HepG2 (cell line): ENCODE measurements at regions not wholly inside any gene's neighbourhood (a gene's known extent, or its start where the extent isn't known, plus 50 kb on each side); places are given as distances from the start of the nearest gene placed in this dataset.

ENCODE experiments used
- ATAC-seq: fragments of 200-7000 bp; cut with Tn5 transposase; 3 replicates; pipeline ENCODE4 v1.9.1; 2020; ENCODE audit warnings: mild to moderate bottlenecking, moderate library complexity
- BruUV-seq: library from RNA; stranded (reverse); fragments of 400-500 nt; replicated peaks from 2 replicates; lab custom pipeline; 2021; lab: Mats Ljungman, UMichigan
- CTCF ChIA-PET: fragments of 300-600 bp; formaldehyde crosslinking; extraction: SDS; loops from one replicate; lab custom pipeline; 2021; ENCODE audit warnings: low total read pairs, inconsistent platforms, low intra/inter-chr PET ratio; lab: Yijun Ruan, JAX
- POLR2A ChIA-PET: fragments of 350-600 bp; sonication (Branson Sonifier 250); formaldehyde crosslinking; loops from one replicate; lab custom pipeline; 2020; ENCODE audit warnings: antibody characterized with exemption, inconsistent platforms; lab: Yijun Ruan, JAX
- DNase-seq: peaks from one replicate; pipeline ENCODE4 v3.0.0-alpha.2; 2015; ENCODE audit warnings: low spot score
- FAIRE-seq: peaks from 3 replicates; lab custom pipeline; 2011; peaks lifted over from hg19 to GRCh38; lab: Jason Lieb, UNC
- H2AFZ ChIP-seq: one replicate; pipeline ENCODE4 v1.6.1; 2011; ENCODE audit warnings: low read length, inconsistent platforms
- H3K27ac ChIP-seq: fragments of 300-600 bp; 3 replicates; pipeline ENCODE4 v1.8.0; 2011; ENCODE audit warnings: mixed run types, mild to moderate bottlenecking, mixed read lengths, low read length, inconsistent platforms; ENCODE audit not compliant: insufficient read depth; ENCODE audit errors: extremely low read length
- H3K27me3 ChIP-seq, 2 experiments: fragments of 200-600 bp in 1 of 2; 2 replicates in 1 of 2; 3 replicates in 1 of 2; pipeline versions ENCODE4 v1.6.0 to v1.8.0; 2011; ENCODE audit warnings: low read length in 2 of 2, mild to moderate bottlenecking in 2 of 2, moderate library complexity in 2 of 2, inconsistent platforms in 1 of 2; ENCODE audit not compliant: insufficient read depth in 2 of 2, control insufficient read depth in 1 of 2
- H3K36me3 ChIP-seq, 2 experiments: fragments of 200-600 bp in 1 of 2; replicated peaks in 1 of 2; 2 replicates in 1 of 2; 3 replicates in 1 of 2; pipeline versions ENCODE4 v1.5.1 to v1.8.0; 2011; ENCODE audit warnings: low read length in 2 of 2, inconsistent platforms in 1 of 2; ENCODE audit not compliant: insufficient read depth in 2 of 2, control insufficient read depth in 1 of 2
- H3K4me1 ChIP-seq: 2 replicates; pipeline ENCODE4 v1.5.1; 2012; ENCODE audit warnings: low read length, inconsistent platforms; ENCODE audit not compliant: insufficient read depth
- H3K4me2 ChIP-seq: 2 replicates; pipeline ENCODE4 v1.6.0; 2011; ENCODE audit warnings: low read depth, low read length, inconsistent platforms
- H3K4me3 ChIP-seq, 3 experiments: fragments of 200-600 bp in 1 of 3; sonication (generic), shearing (Covaris generic) in 1 of 3; replicated peaks in 1 of 3; 2 replicates each; pipeline ENCODE4 v1.5.1; 2011 to 2016; ENCODE audit warnings: low read length in 3 of 3, inconsistent platforms in 2 of 3, low read depth in 2 of 3, mild to moderate bottlenecking in 2 of 3, control low read depth in 1 of 3, mixed read lengths in 1 of 3; ENCODE audit not compliant: insufficient read depth in 1 of 3
- H3K79me2 ChIP-seq: one replicate; pipeline ENCODE4 v1.6.1; 2011; ENCODE audit warnings: low read length, inconsistent platforms; ENCODE audit not compliant: insufficient read depth
- H3K9ac ChIP-seq: 2 replicates; pipeline ENCODE4 v1.6.0; 2011; ENCODE audit warnings: mild to moderate bottlenecking, low read depth, low read length, inconsistent platforms; ENCODE audit not compliant: insufficient read depth
- H3K9me3 ChIP-seq: 2 replicates; pipeline ENCODE4 v1.5.1; 2012; ENCODE audit warnings: mild to moderate bottlenecking, low read length
- H4K20me1 ChIP-seq: 2 replicates; pipeline ENCODE4 v1.6.0; 2011; ENCODE audit warnings: inconsistent platforms, mild to moderate bottlenecking, low read length, moderate library complexity; ENCODE audit not compliant: insufficient read depth
- CREB1 ChIP-seq, 2 experiments: fragments of 450-650 bp in 1 of 2; IDR thresholded peaks; 2 replicates each; pipeline ENCODE4 v1.6.1; 2016 to 2017; ENCODE audit warnings: control low read depth in 1 of 2, mild to moderate bottlenecking in 1 of 2, missing compliant biosample characterization in 1 of 2, missing genetic modification characterization in 1 of 2
- HNF4G ChIP-seq, 2 experiments: sonication (generic) in 1 of 2; formaldehyde crosslinking in 1 of 2; IDR thresholded peaks; 2 replicates each; pipeline versions ENCODE4 v1.4.0 to v1.6.1; 2011 to 2020; ENCODE audit warnings: borderline replicate concordance in 2 of 2, low read depth in 2 of 2, mild to moderate bottlenecking in 2 of 2, low read length in 1 of 2, missing genetic modification reagents in 1 of 2, moderate library complexity in 1 of 2
- NFKBIZ ChIP-seq: IDR thresholded peaks from 2 replicates; pipeline ENCODE4 v1.6.1; 2018; ENCODE audit warnings: missing genetic modification reagents, missing compliant biosample characterization
- RCOR2 ChIP-seq: IDR thresholded peaks from 2 replicates; pipeline ENCODE4 v1.6.1; 2016; ENCODE audit warnings: missing biosample characterization, missing genetic modification reagents
- TEAD3 ChIP-seq: optimal IDR thresholded peaks from 2 replicates; pipeline ENCODE3; 2016; ENCODE audit warnings: borderline replicate concordance
- ZMYM4 ChIP-seq: sonication (generic); formaldehyde crosslinking; IDR thresholded peaks from 2 replicates; pipeline ENCODE4 v1.8.1; 2023; ENCODE audit warnings: mild to moderate bottlenecking, missing genetic modification reagents
- ZNF101 ChIP-seq: sonication (generic); formaldehyde crosslinking; IDR thresholded peaks from 2 replicates; pipeline ENCODE4 v1.4.0; 2020; ENCODE audit warnings: mild to moderate bottlenecking, low read depth, missing genetic modification reagents, borderline replicate concordance
- ZNF317 ChIP-seq: sonication (generic); formaldehyde crosslinking; IDR thresholded peaks from 2 replicates; pipeline ENCODE4 v1.5.0; 2020; ENCODE audit warnings: mild to moderate bottlenecking, missing genetic modification reagents
- ZNF572 ChIP-seq: sonication (generic); formaldehyde crosslinking; IDR thresholded peaks from 2 replicates; pipeline ENCODE4 v1.5.1; 2020; ENCODE audit warnings: mild to moderate bottlenecking, missing genetic modification reagents
- ZNF772 ChIP-seq: sonication (generic); formaldehyde crosslinking; IDR thresholded peaks from 2 replicates; pipeline ENCODE4 v1.5.0; 2020; ENCODE audit warnings: mild to moderate bottlenecking, missing genetic modification reagents
- ZNF879 ChIP-seq: sonication (generic); formaldehyde crosslinking; IDR thresholded peaks from 2 replicates; pipeline ENCODE4 v1.8.1; 2023; ENCODE audit warnings: missing genetic modification reagents
- WGBS: methylation state at CpG from one replicate; pipeline ENCODE4 v1.1.6; 2017; ENCODE audit warnings: low lambda C conversion rate; 5-methylcytosine and 5-hydroxymethylcytosine counted together
- in situ Hi-C: cut with HindIII; loops from 2 replicates; pipeline ENCODE4 v1.10.0; 2017; ENCODE audit warnings: low pct_unique_long_range_greater_than_20kb; ENCODE audit not compliant: extremely low pct_ligation_motif_present
- intact Hi-C: fragments of 100-400 bp; cut with micrococcal nuclease; formaldehyde crosslinking; loops from one replicate; pipeline ENCODE4 v1.10.0; 2022; ENCODE audit not compliant: unreplicated experiment
- TF ChIP-seq, protein P1 (sequence below): sonication (generic); formaldehyde crosslinking; IDR thresholded peaks from 2 replicates; pipeline ENCODE4 v1.4.0; 2020; ENCODE audit warnings: missing genetic modification reagents, borderline replicate concordance

DNA sequence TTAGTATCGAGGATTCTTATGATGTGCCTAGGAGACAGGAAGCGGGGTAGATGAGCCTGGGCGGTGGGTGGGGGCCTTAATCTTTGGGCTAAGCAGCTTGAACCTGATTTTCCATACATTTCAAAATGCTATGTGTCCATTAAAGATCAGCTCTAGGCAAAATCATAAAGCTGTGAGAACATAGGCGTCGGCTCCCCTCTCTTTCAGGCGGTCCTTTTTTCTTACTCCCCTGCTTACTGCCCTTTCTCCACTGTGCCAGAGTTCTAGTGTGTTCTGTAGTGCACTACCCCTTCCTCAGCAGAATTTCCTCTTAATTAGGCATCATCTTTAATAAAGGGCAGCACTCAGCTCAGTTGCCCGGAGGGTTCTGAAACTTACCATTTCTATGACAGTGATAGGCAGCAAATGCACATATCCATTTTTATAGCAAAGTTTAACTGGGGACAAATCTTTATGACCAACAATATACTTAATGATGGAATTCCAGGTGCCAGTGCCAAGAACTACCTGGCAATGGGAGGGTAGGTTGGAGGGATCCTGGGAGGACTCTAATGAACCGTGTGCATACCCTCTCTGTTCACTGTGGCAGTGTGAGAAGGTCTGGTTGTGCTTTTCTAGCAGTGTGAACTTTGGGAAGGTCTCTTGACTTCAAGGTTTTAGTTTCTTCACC lies 404.5 kb upstream of the TPM1 start:
- intact Hi-C loops (no loop called here), in situ Hi-C loops (no loop called here)
- H3K36me3 ChIP-seq, result no peaks in the 10 kb centered on the region
- POLR2A ChIA-PET, result no interaction called here
- WGBS, result 86% methylated on average over 8 of the region's 8 CpGs
- H3K79me2 ChIP-seq, result no peaks in the 10 kb centered on the region
- H3K9ac ChIP-seq, result no peak overlapping the region
- FAIRE-seq, result no peak
- no peaks in the 10 kb centered on the region for H3K27me3 ChIP-seq
- DNase-seq, result no peak
- H3K4me2 ChIP-seq, result no peak overlapping the region
- TF ChIP-seq RCOR2, result no peak
- no peak for TF ChIP-seq ZNF101 (CRISPR knock-in tag)
- TF ChIP-seq CREB1 (IDR thresholded peaks at IDR 0.05), result no peak
- no peak for TF ChIP-seq CREB1 (CRISPR knock-in tag; IDR thresholded peaks at IDR 0.05)
- TF ChIP-seq ZMYM4 (CRISPR knock-in tag), result no peak
- no peak for TF ChIP-seq ZNF772 (CRISPR knock-in tag)
- no peak for TF ChIP-seq NFKBIZ (CRISPR knock-in tag)
- no peak for TF ChIP-seq ZNF879 (CRISPR knock-in tag)
- no peak for TF ChIP-seq HNF4G (IDR thresholded peaks at IDR 0.05; ENCODE audit: borderline replicate concordance, low read depth, low read length)
- no peak for TF ChIP-seq HNF4G (CRISPR knock-in tag; IDR thresholded peaks at IDR 0.05; ENCODE audit: borderline replicate concordance, low read depth)
- no peak for TF ChIP-seq TEAD3 (CRISPR knock-in tag)
- TF ChIP-seq ZNF317, result no peak
- TF ChIP-seq, protein P1, sequence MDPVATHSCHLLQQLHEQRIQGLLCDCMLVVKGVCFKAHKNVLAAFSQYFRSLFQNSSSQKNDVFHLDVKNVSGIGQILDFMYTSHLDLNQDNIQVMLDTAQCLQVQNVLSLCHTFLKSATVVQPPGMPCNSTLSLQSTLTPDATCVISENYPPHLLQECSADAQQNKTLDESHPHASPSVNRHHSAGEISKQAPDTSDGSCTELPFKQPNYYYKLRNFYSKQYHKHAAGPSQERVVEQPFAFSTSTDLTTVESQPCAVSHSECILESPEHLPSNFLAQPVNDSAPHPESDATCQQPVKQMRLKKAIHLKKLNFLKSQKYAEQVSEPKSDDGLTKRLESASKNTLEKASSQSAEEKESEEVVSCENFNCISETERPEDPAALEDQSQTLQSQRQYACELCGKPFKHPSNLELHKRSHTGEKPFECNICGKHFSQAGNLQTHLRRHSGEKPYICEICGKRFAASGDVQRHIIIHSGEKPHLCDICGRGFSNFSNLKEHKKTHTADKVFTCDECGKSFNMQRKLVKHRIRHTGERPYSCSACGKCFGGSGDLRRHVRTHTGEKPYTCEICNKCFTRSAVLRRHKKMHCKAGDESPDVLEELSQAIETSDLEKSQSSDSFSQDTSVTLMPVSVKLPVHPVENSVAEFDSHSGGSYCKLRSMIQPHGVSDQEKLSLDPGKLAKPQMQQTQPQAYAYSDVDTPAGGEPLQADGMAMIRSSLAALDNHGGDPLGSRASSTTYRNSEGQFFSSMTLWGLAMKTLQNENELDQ, result no peak
- TF ChIP-seq ZNF572, result no peak
- ATAC-seq, result no peak
- no peaks in the 10 kb centered on the region for H3K9me3 ChIP-seq
- no peak overlapping the region for H2AFZ ChIP-seq
- H3K4me1 ChIP-seq, result peaks cover 23% of the 10 kb centered on the region
- no TSS peak for BruUV-seq
- CTCF ChIA-PET, result no interaction called here
- no peak overlapping the region for H3K27ac ChIP-seq
- no peaks in the 10 kb centered on the region for H4K20me1 ChIP-seq
- H3K4me3 ChIP-seq, result no peak overlapping the region
